G401 (cell line): ENCODE measurements at regions not wholly inside any gene's neighbourhood (a gene's known extent, or its start where the extent isn't known, plus 50 kb on each side); places are given as distances from the start of the nearest gene placed in this dataset.
"Not testable (repeated sequence)": the region's sequence is repeated elsewhere in the genome, so short reads cannot be mapped to it uniquely, and the experiment has no call there.

ENCODE experiments used
- DNase-seq: peaks from one replicate; pipeline ENCODE4 v3.0.0-alpha.2; 2015; ENCODE audit warnings: low spot score
- in situ Hi-C: cut with HindIII; loops from 2 replicates; pipeline ENCODE4 v1.10.0; 2016; ENCODE audit warnings: low sequenced_read_pairs, mixed read lengths

GRCh38 chr10:28471652-28472050 is 61.3 kb upstream of the WAC start:
- DNase-seq: peak; percentile 96
- in situ Hi-C loops: no loop called here

GRCh38 chr10:28478646-28479045 is 54.3 kb upstream of the WAC start:
- peak; percentile 25 for DNase-seq
- in situ Hi-C loops: no loop called here

GRCh38 chr10:28479425-28479865 is 53.5 kb upstream of the WAC start:
- in situ Hi-C loops: no loop called here
- DNase-seq: no peak

GRCh38 chr10:28479927-28480627 is 52.8 kb upstream of the WAC start:
- DNase-seq: no peak
- in situ Hi-C loops: no loop called here

- in situ Hi-C loops: no loop called here
- peak; percentile 95 for DNase-seq
These were observed 52.3 kb upstream of the WAC start for GRCh38 chr10:28480628-28480965.

GRCh38 chr10:28481346-28481745 is 51.6 kb upstream of the WAC start:
- DNase-seq, in situ Hi-C loops: not testable (repeated sequence)

GRCh38 chr10:28481968-28482367 is 51.0 kb upstream of the WAC start:
- no peak for DNase-seq
- in situ Hi-C loops: no loop called here
